Mesenchymal stem cell (in vitro differentiated cells and primary cell): ENCODE measurements at regions not wholly inside any gene's neighbourhood (a gene's known extent, or its start where the extent isn't known, plus 50 kb on each side); places are given as distances from the start of the nearest gene placed in this dataset.

Source experiments
- DNase-seq: peaks from one replicate; pipeline ENCODE4 v3.0.0-alpha.2; 2013
- H2AFZ ChIP-seq: one replicate; pipeline ENCODE4 v1.6.1; 2013; ENCODE audit warnings: low read depth, mild to moderate bottlenecking, control low read depth, inconsistent platforms, low read length, moderate library complexity
- H2AK5ac ChIP-seq: 2 replicates; pipeline ENCODE4 v1.6.1; 2013; ENCODE audit warnings: low read length, moderate library complexity, mild to moderate bottlenecking, inconsistent platforms; ENCODE audit not compliant: severe bottlenecking
- H2BK120ac ChIP-seq: one replicate; pipeline ENCODE4 v1.6.1; 2013; ENCODE audit warnings: low read depth, mild to moderate bottlenecking, inconsistent platforms, low read length, moderate library complexity
- H2BK12ac ChIP-seq, 2 experiments: one replicate each; pipeline ENCODE4 v1.6.1; 2013; ENCODE audit warnings: inconsistent platforms in 2 of 2, low read length in 2 of 2, mild to moderate bottlenecking in 2 of 2, moderate library complexity in 2 of 2, control low read depth in 1 of 2
- H2BK15ac ChIP-seq: one replicate; pipeline ENCODE4 v1.6.1; 2013; ENCODE audit warnings: mild to moderate bottlenecking, low read depth, inconsistent platforms; ENCODE audit not compliant: poor library complexity, severe bottlenecking
- H2BK5ac ChIP-seq: 2 replicates; pipeline ENCODE4 v1.6.1; 2013; ENCODE audit warnings: low read depth, mild to moderate bottlenecking, low read length, control low read depth, inconsistent platforms; ENCODE audit not compliant: poor library complexity, severe bottlenecking
- H3K14ac ChIP-seq, 2 experiments: one replicate each; pipeline ENCODE4 v1.6.1; 2013; ENCODE audit warnings: inconsistent platforms in 2 of 2, low read length in 2 of 2, control low read depth in 1 of 2, mild to moderate bottlenecking in 1 of 2, moderate library complexity in 1 of 2
- H3K18ac ChIP-seq, 2 experiments: one replicate each; pipeline ENCODE4 v1.6.1; 2013; ENCODE audit warnings: inconsistent platforms in 2 of 2, low read length in 2 of 2, control low read depth in 1 of 2, low read depth in 1 of 2, mild to moderate bottlenecking in 1 of 2
- H3K23ac ChIP-seq, 2 experiments: one replicate each; pipeline ENCODE4 v1.6.1; 2013; ENCODE audit warnings: inconsistent platforms in 2 of 2, low read length in 2 of 2, mild to moderate bottlenecking in 2 of 2, moderate library complexity in 2 of 2, control low read depth in 1 of 2
- H3K27ac ChIP-seq: 2 replicates; pipeline ENCODE4 v1.5.1; 2013; ENCODE audit warnings: mild to moderate bottlenecking, moderate library complexity, low read length, control low read depth, inconsistent platforms; ENCODE audit not compliant: poor library complexity, severe bottlenecking
- H3K27me3 ChIP-seq, 2 experiments: 2 replicates each; pipeline versions ENCODE4 v1.6.1 to v1.7.0; 2013; ENCODE audit warnings: low read length in 2 of 2, mild to moderate bottlenecking in 2 of 2, moderate library complexity in 2 of 2, control low read depth in 1 of 2, inconsistent platforms in 1 of 2; ENCODE audit not compliant: control insufficient read depth in 1 of 2, insufficient read depth in 1 of 2
- H3K36me3 ChIP-seq, 2 experiments: 2 replicates each; pipeline versions ENCODE4 v1.6.1 to v1.7.0; 2013; ENCODE audit warnings: low read length in 2 of 2, control low read depth in 1 of 2, inconsistent platforms in 1 of 2, low read depth in 1 of 2, mild to moderate bottlenecking in 1 of 2; ENCODE audit not compliant: insufficient read depth in 2 of 2, control insufficient read depth in 1 of 2
- H3K4ac ChIP-seq, 2 experiments: one replicate each; pipeline ENCODE4 v1.6.1; 2013; ENCODE audit warnings: inconsistent platforms in 2 of 2, low read length in 2 of 2, mild to moderate bottlenecking in 2 of 2, moderate library complexity in 2 of 2, control low read depth in 1 of 2, low read depth in 1 of 2
- H3K4me1 ChIP-seq: 2 replicates; pipeline ENCODE4 v1.6.1; 2013; ENCODE audit warnings: low read depth, low read length, control low read depth; ENCODE audit not compliant: control insufficient read depth, insufficient read depth
- H3K4me2 ChIP-seq: 2 replicates; pipeline ENCODE4 v1.6.1; 2013; ENCODE audit warnings: low read length, mild to moderate bottlenecking, inconsistent platforms; ENCODE audit not compliant: poor library complexity, severe bottlenecking
- H3K4me3 ChIP-seq, 2 experiments: 2 replicates each; pipeline versions ENCODE4 v1.5.1 to v1.7.0; 2013; ENCODE audit warnings: low read length in 2 of 2, mild to moderate bottlenecking in 2 of 2, control low read depth in 1 of 2, low read depth in 1 of 2; ENCODE audit not compliant: insufficient read depth in 1 of 2
- H3K79me1 ChIP-seq: replicated peaks from 2 replicates; pipeline ENCODE4 v1.6.1; 2013; ENCODE audit warnings: mild to moderate bottlenecking, control low read depth, low read length, inconsistent platforms; ENCODE audit not compliant: poor library complexity, severe bottlenecking
- H3K9ac ChIP-seq: 2 replicates; pipeline ENCODE4 v1.7.0; 2013; ENCODE audit warnings: mild to moderate bottlenecking, low read length, moderate library complexity
- H3K9me3 ChIP-seq: 2 replicates; pipeline ENCODE4 v1.7.0; 2013; ENCODE audit warnings: mild to moderate bottlenecking, low read length; ENCODE audit not compliant: control insufficient read depth
- H4K8ac ChIP-seq: one replicate; pipeline ENCODE4 v1.6.1; 2013; ENCODE audit warnings: inconsistent platforms, mild to moderate bottlenecking, low read length, moderate library complexity
- H4K91ac ChIP-seq: one replicate; pipeline ENCODE4 v1.6.1; 2013; ENCODE audit warnings: mild to moderate bottlenecking, low read length, inconsistent platforms
- WGBS: methylation state at CpG from one replicate; pipeline ENCODE4 v1.1.7; 2013; ENCODE audit warnings: mixed read lengths; 5-methylcytosine and 5-hydroxymethylcytosine counted together

DNA sequence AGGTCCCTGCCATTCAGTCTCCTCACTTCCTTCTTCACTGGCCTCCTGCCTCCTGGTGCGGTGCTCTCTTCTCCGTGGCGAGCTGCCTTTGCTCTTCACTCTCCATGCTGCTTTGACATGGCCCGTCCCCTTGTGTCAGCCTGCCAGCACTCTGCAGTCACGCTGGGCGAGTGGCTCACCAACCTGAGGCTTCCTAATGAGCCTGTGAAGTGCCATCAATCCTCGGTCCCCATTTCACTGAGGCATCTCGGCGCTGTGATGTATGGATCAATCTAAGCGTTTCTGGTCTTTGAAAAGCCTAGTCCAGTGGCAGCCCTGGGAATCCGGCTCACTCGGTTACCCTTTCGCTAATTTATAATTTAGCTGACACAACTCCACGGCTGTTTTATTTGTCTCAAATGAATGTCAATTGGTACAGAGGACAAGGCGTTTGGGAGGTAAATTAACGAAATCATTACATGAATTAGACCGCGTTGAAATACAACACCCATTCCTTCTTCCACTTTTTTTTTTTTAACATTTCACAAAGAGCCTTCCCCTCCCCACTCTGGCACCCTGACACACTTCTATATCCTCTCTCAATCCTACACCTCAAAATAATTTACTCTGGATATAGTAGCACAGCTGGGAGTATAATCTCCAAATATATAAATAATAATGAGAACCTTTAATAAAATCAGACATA, 610.7 kb downstream of the TMEM114 start:
- no peak overlapping the region for H3K18ac ChIP-seq
- no peak overlapping the region for H2AK5ac ChIP-seq
- H4K8ac ChIP-seq, result no peak overlapping the region
- H3K4me1 ChIP-seq, result no peaks in the 10 kb centered on the region
- H2BK120ac ChIP-seq, result no peak overlapping the region
- no peak overlapping the region for H2AFZ ChIP-seq
- H2BK5ac ChIP-seq, result no peak overlapping the region
- H3K4me2 ChIP-seq, result no peak overlapping the region
- WGBS, result 83% methylated on average over 18 of the region's 18 CpGs
- no peaks in the 10 kb centered on the region for H3K27me3 ChIP-seq
- H2BK12ac ChIP-seq, result no peak overlapping the region
- H3K9ac ChIP-seq, result no peak overlapping the region
- H4K91ac ChIP-seq, result no peak overlapping the region
- H3K4me3 ChIP-seq, result no peak overlapping the region
- no peaks in the 10 kb centered on the region for H3K79me1 ChIP-seq
- H3K27ac ChIP-seq, result no peak overlapping the region
- H3K14ac ChIP-seq, result no peak overlapping the region
- no peaks in the 10 kb centered on the region for H3K36me3 ChIP-seq
- DNase-seq, result no peak
- H2BK15ac ChIP-seq, result no peak overlapping the region
- no peak overlapping the region for H3K23ac ChIP-seq
- H3K4ac ChIP-seq, result no peak overlapping the region
- H3K9me3 ChIP-seq, result no peaks in the 10 kb centered on the region

GRCh38 chr16:7976563-7976962, 613.7 kb downstream of the TMEM114 start:
- Histone ChIP-seq H4K91ac (no peak overlapping the region), H4K8ac (no peak overlapping the region), H3K4ac (no peak overlapping the region), H3K9ac (no peak overlapping the region), H3K27me3 (no peaks in the 10 kb centered on the region), H2BK5ac (no peak overlapping the region), H3K9me3 (no peaks in the 10 kb centered on the region), H3K4me2 (no peak overlapping the region), H3K4me1 (no peaks in the 10 kb centered on the region), H3K79me1 (no peaks in the 10 kb centered on the region), H3K18ac (no peak overlapping the region), H2BK15ac (no peak overlapping the region), H2BK120ac (no peak overlapping the region), H3K27ac (no peak overlapping the region), H3K36me3 (no peaks in the 10 kb centered on the region), H3K4me3 (no peak overlapping the region), H3K14ac (no peak overlapping the region), H3K23ac (no peak overlapping the region), H2AK5ac (no peak overlapping the region), H2BK12ac (no peak overlapping the region), H2AFZ (no peak overlapping the region)
- DNase-seq, result no peak

DNA sequence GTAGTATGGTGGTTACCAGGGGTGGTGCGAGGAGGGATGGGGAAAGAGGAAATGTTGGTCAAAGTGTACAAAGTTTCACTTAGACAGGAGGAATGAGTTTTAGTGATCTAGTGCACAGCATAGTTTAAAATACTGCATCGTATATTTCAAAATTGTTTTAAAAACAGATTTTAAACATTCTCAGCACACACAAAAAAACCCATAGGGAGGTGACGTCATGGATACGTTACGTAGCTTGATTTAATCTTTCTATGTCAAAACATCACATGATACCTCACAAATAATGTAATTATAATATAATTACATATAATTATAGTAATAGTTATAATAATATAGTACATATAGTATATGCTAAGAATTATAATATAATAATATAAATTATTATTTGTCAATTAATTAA, 614.2 kb downstream of the TMEM114 start:
- no peak overlapping the region for H3K4me2 ChIP-seq
- no peaks in the 10 kb centered on the region for H3K27me3 ChIP-seq
- no peak overlapping the region for H2BK15ac ChIP-seq
- H2BK120ac ChIP-seq, result no peak overlapping the region
- H2BK5ac ChIP-seq, result no peak overlapping the region
- no peak overlapping the region for H4K8ac ChIP-seq
- no peak for DNase-seq
- H3K4ac ChIP-seq, result no peak overlapping the region
- H3K18ac ChIP-seq, result no peak overlapping the region
- H3K79me1 ChIP-seq, result no peaks in the 10 kb centered on the region
- no peak overlapping the region for H3K9ac ChIP-seq
- no peaks in the 10 kb centered on the region for H3K4me1 ChIP-seq
- H3K27ac ChIP-seq, result no peak overlapping the region
- H2BK12ac ChIP-seq, result no peak overlapping the region
- H3K14ac ChIP-seq, result no peak overlapping the region
- 76% methylated on average over 2 of the region's 5 CpGs for WGBS
- H3K23ac ChIP-seq, result no peak overlapping the region
- no peaks in the 10 kb centered on the region for H3K9me3 ChIP-seq
- no peak overlapping the region for H2AFZ ChIP-seq
- no peaks in the 10 kb centered on the region for H3K36me3 ChIP-seq
- no peak overlapping the region for H4K91ac ChIP-seq
- no peak overlapping the region for H2AK5ac ChIP-seq
- H3K4me3 ChIP-seq, result no peak overlapping the region

- WGBS, result 75% methylated on average over 4 of the region's 4 CpGs
- no peak overlapping the region for H2BK120ac ChIP-seq
- no peak overlapping the region for H3K4me3 ChIP-seq
- H3K18ac ChIP-seq, result no peak overlapping the region
- H2AK5ac ChIP-seq, result no peak overlapping the region
- H2BK5ac ChIP-seq, result no peak overlapping the region
- H3K79me1 ChIP-seq, result no peaks in the 10 kb centered on the region
- no peaks in the 10 kb centered on the region for H3K9me3 ChIP-seq
- H4K8ac ChIP-seq, result no peak overlapping the region
- no peak overlapping the region for H3K27ac ChIP-seq
- no peak for DNase-seq
- H4K91ac ChIP-seq, result no peak overlapping the region
- no peak overlapping the region for H2AFZ ChIP-seq
- H3K27me3 ChIP-seq, result no peaks in the 10 kb centered on the region
- H3K36me3 ChIP-seq, result no peaks in the 10 kb centered on the region
- H2BK15ac ChIP-seq, result no peak overlapping the region
- H2BK12ac ChIP-seq, result no peak overlapping the region
- H3K4ac ChIP-seq, result no peak overlapping the region
- H3K4me1 ChIP-seq, result no peaks in the 10 kb centered on the region
- H3K4me2 ChIP-seq, result no peak overlapping the region
- H3K23ac ChIP-seq, result no peak overlapping the region
- no peak overlapping the region for H3K14ac ChIP-seq
- H3K9ac ChIP-seq, result no peak overlapping the region
Measured at GRCh38 chr16:7967996-7968509, 622.3 kb downstream of the TMEM114 start.
